Lung (tissue), 11 donors: ENCODE measurements at regions not wholly inside any gene's neighbourhood (a gene's known extent, or its start where the extent isn't known, plus 50 kb on each side); places are given as distances from the start of the nearest gene placed in this dataset.
A peak's percentile ranks its signal among the peaks of the same experiment; 100 is the strongest.

Experiments used
- ATAC-seq: fragments of 200-7000 bp; cut with Tn5 transposase; one replicate; pipeline ENCODE4 v1.9.1; 2020; ENCODE audit warnings: moderate number of reproducible peaks; ENCODE audit not compliant: insufficient read depth, low FRiP score
- DNase-seq, 3 donors: peaks; one replicate each; pipeline ENCODE4 v3.0.0-alpha.2; 2013 to 2017
- H3K27ac ChIP-seq, 2 donors: one replicate each; pipeline ENCODE4 v1.5.1; 2013; ENCODE audit warnings: mild to moderate bottlenecking in 2 of 2, moderate library complexity in 2 of 2, control low read depth in 1 of 2, inconsistent platforms in 1 of 2, low read depth in 1 of 2, low read length in 1 of 2
- H3K27me3 ChIP-seq, 3 donors: one replicate each; pipeline ENCODE4 v1.5.1; 2013; ENCODE audit warnings: low read length in 2 of 3; ENCODE audit not compliant: control insufficient read depth in 3 of 3, insufficient read depth in 3 of 3
- H3K36me3 ChIP-seq, 4 donors: one replicate each; pipeline ENCODE4 v1.5.1; 2013; ENCODE audit warnings: low read length in 4 of 4, mild to moderate bottlenecking in 1 of 4, moderate library complexity in 1 of 4; ENCODE audit not compliant: control insufficient read depth in 4 of 4, insufficient read depth in 4 of 4
- H3K4me1 ChIP-seq, 5 donors: one replicate each; pipeline ENCODE4 v1.5.1; 2013; ENCODE audit warnings: low read length in 5 of 5, mild to moderate bottlenecking in 2 of 5, moderate library complexity in 1 of 5; ENCODE audit not compliant: control insufficient read depth in 5 of 5, insufficient read depth in 5 of 5
- H3K4me3 ChIP-seq: one replicate; pipeline ENCODE4 v1.5.1; 2013; ENCODE audit warnings: mild to moderate bottlenecking, control low read depth, moderate library complexity
- H3K9ac ChIP-seq, 2 donors: one replicate each; pipeline ENCODE4 v1.5.1; 2013; ENCODE audit warnings: low read length in 2 of 2, control low read depth in 1 of 2; ENCODE audit not compliant: insufficient read depth in 1 of 2
- H3K9me3 ChIP-seq, 4 donors: one replicate each; pipeline ENCODE4 v1.5.1; 2013; ENCODE audit warnings: low read length in 3 of 4, mild to moderate bottlenecking in 1 of 4, moderate library complexity in 1 of 4; ENCODE audit not compliant: control insufficient read depth in 4 of 4, insufficient read depth in 3 of 4
- CTCF ChIP-seq: IDR thresholded peaks from 2 replicates; pipeline ENCODE4 v1.5.1; 2012; ENCODE audit warnings: mild to moderate bottlenecking; ENCODE audit errors: control extremely low read depth, extremely low read depth
- WGBS, 2 donors: extraction: QIAGEN DNeasy Blood & Tissue Kit; methylation state at CpG; one replicate each; pipeline ENCODE4 v1.1.7; 2013; 5-methylcytosine and 5-hydroxymethylcytosine counted together
- donor health status: control.
- donor health status: control.
- donor health status: Bipolar disorder and iron deficiency.
- donor health status: healthy.
- donor health status: DM: yes; HTN: yes; CAD: no.

GRCh38 chr4:64144994-64145393, 264.3 kb downstream of the TECRL start:
- Histone ChIP-seq H3K9me3 (peaks cover 0 to 7% (median 0%) of the 10 kb centered on the region in 4 donors), H3K27me3 (no peaks in the 10 kb centered on the region), H3K9ac (no peak overlapping the region), H3K27ac (no peak overlapping the region), H3K4me1 (no peaks in the 10 kb centered on the region), H3K36me3 (no peaks in the 10 kb centered on the region), H3K4me3 (no peak overlapping the region)
- WGBS, 2 donors, result 32 to 42% methylated on average over 1 of the region's 1 CpG
- DNase-seq (peak in 1 of 3 donors; percentile 13), ATAC-seq (no peak)
- no peak for TF ChIP-seq CTCF

GRCh38 chr4:64130907-64131306, 278.3 kb downstream of the TECRL start:
- Histone ChIP-seq H3K4me1 (no peaks in the 10 kb centered on the region), H3K4me3 (no peak overlapping the region), H3K9me3 (no peaks in the 10 kb centered on the region), H3K27me3 (no peaks in the 10 kb centered on the region), H3K9ac (no peak overlapping the region), H3K27ac (no peak overlapping the region), H3K36me3 (no peaks in the 10 kb centered on the region)
- ATAC-seq (no peak), DNase-seq (no peak)
- TF ChIP-seq CTCF, result no peak
- 56 to 61% methylated on average over 4 of the region's 4 CpGs for WGBS, 2 donors

GRCh38 chr4:64125354-64125753, 283.9 kb downstream of the TECRL start:
- Histone ChIP-seq H3K9me3 (peaks cover 0 to 8% (median 2%) of the 10 kb centered on the region in 4 donors), H3K4me3 (no peak overlapping the region), H3K9ac (no peak overlapping the region), H3K27ac (no peak overlapping the region), H3K4me1 (no peaks in the 10 kb centered on the region), H3K36me3 (no peaks in the 10 kb centered on the region), H3K27me3 (no peaks in the 10 kb centered on the region)
- 56 to 67% methylated on average over 1 of the region's 1 CpG for WGBS, 2 donors
- ATAC-seq, result no peak
- no peak for DNase-seq
- TF ChIP-seq CTCF, result no peak

GRCh38 chr4:64121803-64122202, 287.4 kb downstream of the TECRL start:
- no peak for DNase-seq
- Histone ChIP-seq H3K36me3 (no peaks in the 10 kb centered on the region), H3K9me3 (peaks cover 0 to 8% (median 4%) of the 10 kb centered on the region in 4 donors), H3K27me3 (no peaks in the 10 kb centered on the region), H3K9ac (no peak overlapping the region), H3K27ac (no peak overlapping the region), H3K4me3 (no peak overlapping the region), H3K4me1 (no peaks in the 10 kb centered on the region)
- TF ChIP-seq CTCF, result no peak
- ATAC-seq, result no peak
- 94 to 95% methylated on average over 4 of the region's 4 CpGs for WGBS, 2 donors
